ENCODE measurements at regions not wholly inside any gene's neighbourhood (a gene's known extent, or its start where the extent isn't known, plus 50 kb on each side); places are given as distances from the start of the nearest gene placed in this dataset.

DNA sequence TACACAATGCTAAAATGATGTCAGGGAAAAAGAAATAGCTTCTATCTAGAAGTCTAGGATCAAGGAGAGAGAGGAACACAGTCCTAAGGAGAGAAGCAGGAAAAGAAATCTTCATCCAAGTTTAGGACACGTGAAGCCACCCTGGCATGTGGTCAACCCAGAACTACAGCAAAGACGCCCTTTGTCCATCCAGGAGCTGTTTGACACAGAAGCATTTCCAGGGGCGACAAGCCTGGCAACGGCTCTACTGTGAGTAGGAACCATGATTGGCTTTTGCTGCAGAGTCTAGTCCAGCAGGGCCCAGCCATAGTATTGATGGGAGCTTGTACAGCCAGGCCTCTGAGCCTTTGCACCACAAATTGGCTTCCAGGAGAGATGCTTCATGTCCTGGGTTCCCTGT, 185.4 kb upstream of the RPL38 start:
- Mint-ChIP-seq H3K4me3 (no peak overlapping the region), H3K27me3 (peaks cover 7% of the 10 kb centered on the region), H3K4me1 (no peaks in the 10 kb centered on the region), H3K27ac (no peak overlapping the region), H3K36me3 (no peaks in the 10 kb centered on the region), H3K9me3 (no peaks in the 10 kb centered on the region)

DNA sequence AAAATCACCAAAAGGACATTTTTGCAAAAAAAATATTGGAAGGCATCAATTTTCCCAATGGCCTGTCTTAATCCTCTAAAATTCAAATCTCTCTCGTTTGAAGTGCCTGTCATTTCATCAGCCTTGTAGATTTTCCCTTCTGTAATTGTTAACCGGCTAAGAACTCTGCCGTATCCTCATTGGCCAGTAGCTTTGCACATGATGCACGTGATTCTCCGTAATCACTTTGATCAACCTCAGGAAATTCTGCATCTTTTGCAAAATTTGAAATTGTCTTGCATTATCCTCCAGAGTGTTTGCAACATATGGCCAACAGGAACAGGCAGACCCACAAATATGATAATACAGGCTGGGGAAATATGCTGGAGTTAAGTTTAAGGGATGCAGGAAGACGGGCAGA, 184.2 kb upstream of the RPL38 start:
- H3K27me3 Mint-ChIP-seq, result peaks cover 3% of the 10 kb centered on the region
- H3K4me3 Mint-ChIP-seq, result no peak overlapping the region
- H3K9me3 Mint-ChIP-seq, result no peaks in the 10 kb centered on the region
- H3K27ac Mint-ChIP-seq, result no peak overlapping the region
- no peaks in the 10 kb centered on the region for H3K4me1 Mint-ChIP-seq
- H3K36me3 Mint-ChIP-seq, result no peaks in the 10 kb centered on the region

DNA sequence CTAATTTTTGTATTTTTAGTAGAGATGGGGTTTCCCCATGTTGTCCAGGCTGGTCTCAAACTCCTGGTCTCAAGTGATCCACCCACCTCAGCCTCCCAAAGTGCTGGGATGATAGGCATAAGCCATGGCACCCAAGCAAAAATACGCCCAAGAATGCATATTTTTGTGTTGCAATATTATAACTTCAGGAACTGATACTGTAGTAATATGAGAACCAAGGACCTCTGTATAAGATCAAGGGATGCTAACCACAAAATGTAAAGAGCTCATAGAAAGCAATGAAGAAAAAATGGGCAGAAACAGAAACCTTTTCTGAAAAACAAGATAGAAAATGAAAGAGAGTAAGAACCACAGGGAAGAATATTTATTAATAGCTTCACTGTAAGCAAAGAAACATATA, 183.6 kb upstream of the RPL38 start:
- no peak overlapping the region for H3K27ac Mint-ChIP-seq
- H3K4me1 Mint-ChIP-seq, result no peaks in the 10 kb centered on the region
- H3K27me3 Mint-ChIP-seq, result no peaks in the 10 kb centered on the region
- no peaks in the 10 kb centered on the region for H3K9me3 Mint-ChIP-seq
- H3K36me3 Mint-ChIP-seq, result no peaks in the 10 kb centered on the region
- no peak overlapping the region for H3K4me3 Mint-ChIP-seq

DNA sequence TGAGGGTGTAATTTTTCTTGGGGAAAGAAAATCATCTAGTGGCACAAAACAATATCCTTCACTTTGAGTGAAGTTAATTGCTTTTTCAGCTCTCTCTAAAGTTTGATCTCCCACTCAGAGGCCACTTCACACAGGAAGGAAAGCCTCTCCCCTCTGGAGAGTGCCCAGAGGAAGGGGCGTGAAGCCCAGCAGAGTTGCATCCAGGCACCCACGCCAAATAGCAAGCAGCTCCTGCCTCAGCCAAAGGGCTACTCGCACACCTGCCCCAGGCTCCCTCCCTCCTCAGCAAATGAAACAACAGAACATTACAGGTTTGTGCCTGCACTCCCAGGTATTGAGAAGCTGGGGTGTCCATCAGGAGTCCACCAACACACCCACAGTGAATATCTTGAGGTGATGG, 183.0 kb upstream of the RPL38 start:
- no peak overlapping the region for H3K27ac Mint-ChIP-seq
- H3K36me3 Mint-ChIP-seq, result no peaks in the 10 kb centered on the region
- no peaks in the 10 kb centered on the region for H3K9me3 Mint-ChIP-seq
- no peaks in the 10 kb centered on the region for H3K27me3 Mint-ChIP-seq
- H3K4me3 Mint-ChIP-seq, result peak overlapping the region in 1 of 4 donors; percentile 47
- no peaks in the 10 kb centered on the region for H3K4me1 Mint-ChIP-seq

DNA sequence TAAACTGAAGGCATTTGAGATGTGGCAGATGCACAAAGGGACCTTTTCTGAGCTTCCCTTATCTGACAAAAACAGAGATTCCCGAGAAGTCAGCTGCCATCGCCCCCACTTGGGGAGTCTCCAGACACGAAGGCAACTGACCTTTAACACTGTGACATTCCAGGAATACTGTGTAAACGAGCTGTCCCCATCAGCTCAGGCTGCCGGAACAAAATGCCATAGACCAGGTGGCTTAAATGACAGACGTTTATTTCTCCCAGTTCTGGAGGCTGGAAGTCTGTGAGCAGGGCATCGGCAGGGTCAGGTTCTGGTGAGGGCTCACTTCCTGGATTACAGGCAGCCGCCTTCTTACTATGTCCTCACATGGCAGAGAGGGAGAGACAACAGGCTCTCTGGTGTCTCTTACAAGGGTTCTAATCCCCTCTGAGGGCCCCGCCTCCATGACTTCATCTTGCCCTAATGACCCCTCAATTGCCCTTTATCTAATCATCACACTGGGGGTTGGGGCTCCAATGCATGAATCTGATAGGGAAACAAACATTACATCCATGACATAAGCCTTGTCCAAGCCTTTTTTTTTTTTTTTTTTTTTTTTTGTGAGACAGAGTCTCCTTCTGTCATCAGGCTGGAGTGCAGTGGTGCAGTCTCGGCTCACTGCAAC, 178.5 kb upstream of the RPL38 start:
- Mint-ChIP-seq H3K4me1 (no peaks in the 10 kb centered on the region), H3K27me3 (peaks cover 3% of the 10 kb centered on the region), H3K27ac (no peak overlapping the region), H3K4me3 (no peak overlapping the region), H3K9me3 (no peaks in the 10 kb centered on the region), H3K36me3 (no peaks in the 10 kb centered on the region)

DNA sequence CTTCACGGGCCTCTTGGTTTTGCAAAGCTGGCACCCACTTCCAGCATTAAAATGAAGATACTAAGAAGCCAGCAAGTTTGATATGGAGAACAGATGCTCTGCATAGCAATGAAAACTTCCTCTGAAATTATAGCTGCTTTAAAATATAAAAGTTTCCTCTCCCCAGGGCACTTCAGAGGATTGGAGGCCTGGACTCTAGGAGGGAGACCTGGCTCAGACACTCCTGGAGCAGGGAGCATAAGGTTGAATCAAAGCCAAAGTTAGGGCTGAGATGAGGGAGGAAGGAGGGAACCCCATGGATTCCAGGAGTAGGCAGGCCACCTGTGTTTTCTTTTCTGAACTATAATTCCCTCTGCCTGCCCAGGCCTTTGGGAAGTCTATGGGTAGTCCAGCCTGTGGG, 176.0 kb upstream of the RPL38 start:
- Mint-ChIP-seq H3K4me3 (no peak overlapping the region), H3K27me3 (peaks cover 3% of the 10 kb centered on the region), H3K27ac (no peak overlapping the region), H3K36me3 (no peaks in the 10 kb centered on the region), H3K4me1 (no peaks in the 10 kb centered on the region), H3K9me3 (no peaks in the 10 kb centered on the region)

DNA sequence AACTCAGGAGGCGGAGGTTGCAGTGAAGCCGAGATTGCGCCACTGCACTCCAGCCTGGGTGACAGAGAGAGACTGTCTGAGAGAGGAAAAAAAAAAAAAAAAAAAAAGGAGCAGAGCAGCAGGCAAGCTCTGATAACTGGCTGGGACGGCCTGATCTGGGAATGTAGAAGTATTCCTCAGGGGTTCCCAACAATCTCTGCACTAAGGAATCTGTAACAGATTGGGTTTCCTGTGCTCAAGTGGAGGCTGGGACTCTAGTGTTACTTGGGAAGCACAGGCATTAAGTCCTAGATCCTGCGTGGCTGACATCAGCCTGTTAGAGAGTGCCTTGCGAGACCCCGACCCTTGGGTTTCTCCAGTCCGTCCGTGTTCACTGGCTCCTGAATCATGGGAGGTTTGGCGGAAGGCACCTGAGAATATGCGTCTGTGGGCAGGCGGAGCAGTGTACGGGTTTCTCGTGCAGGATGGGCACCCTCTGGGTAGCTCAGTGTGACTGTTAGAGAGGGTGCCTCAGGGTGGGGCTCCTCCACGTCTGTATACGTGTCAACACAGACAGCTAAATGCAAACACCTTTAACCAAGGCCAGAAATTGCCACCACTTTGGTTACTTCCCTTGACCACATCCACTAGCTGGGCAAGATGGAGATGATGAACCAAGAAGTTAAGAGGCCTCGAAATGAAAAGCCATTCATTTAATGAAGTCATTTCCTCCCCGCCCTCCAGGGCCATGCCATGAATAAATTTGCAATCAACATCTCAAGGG, 174.9 kb upstream of the RPL38 start:
- H3K4me1 Mint-ChIP-seq, result no peaks in the 10 kb centered on the region

DNA sequence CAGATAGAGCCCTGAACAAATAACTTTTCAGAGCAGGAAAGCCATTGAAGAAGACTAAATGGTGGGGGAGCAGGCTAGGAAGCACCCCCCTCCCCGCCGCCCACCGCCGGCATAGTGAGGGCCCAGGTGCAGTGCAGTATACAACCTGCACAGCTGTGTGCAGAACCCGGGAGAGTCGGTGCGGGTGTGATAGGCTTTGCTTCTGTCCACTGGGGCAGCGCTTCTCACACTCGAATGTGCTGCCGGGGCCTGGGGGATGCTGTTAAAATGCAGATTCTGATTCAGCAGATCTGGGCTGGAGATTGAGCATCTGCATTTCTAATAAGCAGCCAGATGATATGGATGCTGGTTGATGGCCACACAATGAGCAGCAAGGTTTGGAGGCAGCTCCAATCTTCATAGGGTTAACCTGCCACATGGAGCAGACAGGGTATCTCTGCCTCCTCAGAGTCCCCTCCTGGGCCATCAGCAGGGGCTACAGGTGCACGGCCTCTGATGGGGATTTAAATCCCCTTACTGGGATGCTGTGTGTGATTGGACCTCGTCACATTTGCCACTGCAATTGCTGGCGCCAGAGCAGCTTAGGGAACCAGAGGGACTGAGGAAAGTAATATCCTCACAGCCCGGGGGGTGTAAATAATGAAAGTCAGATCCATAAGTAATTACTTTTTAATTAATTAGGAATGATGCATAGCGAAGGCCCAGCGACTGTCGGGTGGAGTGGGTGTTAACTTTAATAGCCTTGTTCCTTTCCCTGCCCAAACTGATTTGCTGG, 172.0 kb upstream of the RPL38 start:
- Mint-ChIP-seq H3K27me3 (peaks cover 8% of the 10 kb centered on the region), H3K36me3 (no peaks in the 10 kb centered on the region), H3K9me3 (no peaks in the 10 kb centered on the region), H3K27ac (no peak overlapping the region), H3K4me1 (no peaks in the 10 kb centered on the region), H3K4me3 (no peak overlapping the region)

More for the DNA sequence above, 174.9 kb upstream of the RPL38 start:
- no peak overlapping the region for H3K27ac Mint-ChIP-seq
- H3K4me3 Mint-ChIP-seq, result no peak overlapping the region
- no peaks in the 10 kb centered on the region for H3K9me3 Mint-ChIP-seq
- H3K36me3 Mint-ChIP-seq, result no peaks in the 10 kb centered on the region
- H3K27me3 Mint-ChIP-seq, result peaks cover 3% of the 10 kb centered on the region

DNA sequence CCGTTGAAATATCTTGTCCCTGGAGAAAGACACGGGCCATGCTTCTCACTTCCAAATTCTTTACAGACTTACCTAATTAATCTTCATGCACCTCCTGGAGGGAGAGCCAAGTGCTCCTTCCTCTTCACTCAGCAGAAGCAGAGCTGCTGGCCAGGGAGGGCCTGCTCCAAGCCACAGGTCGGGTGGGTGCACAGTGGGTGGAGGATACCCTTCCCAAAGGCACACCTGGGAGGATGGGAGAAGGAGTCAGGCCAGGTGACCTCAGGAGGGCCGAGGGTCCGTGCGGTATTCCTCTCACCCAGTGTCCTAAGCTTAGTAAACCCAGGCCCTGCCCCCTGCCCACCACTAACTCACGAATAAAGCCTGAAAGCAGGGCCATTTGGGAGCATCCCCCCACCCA, 171.3 kb upstream of the RPL38 start:
- Mint-ChIP-seq H3K36me3 (no peaks in the 10 kb centered on the region), H3K27ac (no peak overlapping the region), H3K4me1 (no peaks in the 10 kb centered on the region), H3K27me3 (peaks cover 8% of the 10 kb centered on the region), H3K9me3 (no peaks in the 10 kb centered on the region), H3K4me3 (no peak overlapping the region)

DNA sequence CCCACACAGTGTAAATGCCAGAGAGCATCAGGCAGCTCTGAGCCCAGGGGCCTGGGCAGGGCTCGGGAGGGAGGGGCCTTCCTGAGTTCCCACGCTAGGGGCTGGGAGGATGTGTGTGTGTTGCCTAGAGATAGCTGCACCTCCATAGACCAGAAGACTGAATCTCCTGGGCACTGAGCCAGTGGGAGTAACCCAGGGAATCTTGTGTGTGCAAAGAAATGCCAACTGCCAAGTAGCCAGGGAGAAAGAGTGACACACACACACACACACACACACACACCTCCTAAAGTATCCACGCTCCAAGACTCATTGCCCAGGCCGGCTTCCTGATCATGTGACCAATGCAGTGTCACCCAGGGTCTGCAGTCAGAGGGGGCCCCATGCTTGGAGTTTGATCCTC, 166.2 kb upstream of the RPL38 start:
- Mint-ChIP-seq H3K36me3 (no peaks in the 10 kb centered on the region), H3K4me3 (no peak overlapping the region), H3K4me1 (no peaks in the 10 kb centered on the region), H3K27me3 (peaks cover 6% of the 10 kb centered on the region), H3K9me3 (no peaks in the 10 kb centered on the region), H3K27ac (no peak overlapping the region)

DNA sequence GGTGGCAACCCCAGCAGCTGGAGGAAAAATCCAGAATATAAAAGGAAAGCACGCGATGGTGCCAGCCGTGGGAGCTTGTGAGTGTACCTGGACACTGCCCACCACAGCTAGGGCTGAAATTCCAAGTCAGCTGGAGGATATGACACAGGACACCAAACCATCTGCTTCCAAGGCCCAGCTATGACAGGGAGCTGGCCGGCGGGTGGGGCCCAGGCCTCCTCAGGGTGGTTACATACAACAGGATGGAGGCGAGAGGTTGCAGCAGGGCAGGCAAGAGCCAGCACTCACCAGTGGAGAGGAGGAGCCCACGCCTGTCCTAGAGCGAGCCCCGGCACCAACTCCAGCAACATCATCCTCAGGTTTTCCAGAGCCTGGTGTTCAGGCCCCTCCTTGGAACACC, 163.2 kb upstream of the RPL38 start:
- H3K4me1 Mint-ChIP-seq, result no peaks in the 10 kb centered on the region
- no peak overlapping the region for H3K4me3 Mint-ChIP-seq
- H3K9me3 Mint-ChIP-seq, result no peaks in the 10 kb centered on the region
- H3K27ac Mint-ChIP-seq, result no peak overlapping the region
- no peaks in the 10 kb centered on the region for H3K36me3 Mint-ChIP-seq
- peaks cover 2% of the 10 kb centered on the region for H3K27me3 Mint-ChIP-seq

DNA sequence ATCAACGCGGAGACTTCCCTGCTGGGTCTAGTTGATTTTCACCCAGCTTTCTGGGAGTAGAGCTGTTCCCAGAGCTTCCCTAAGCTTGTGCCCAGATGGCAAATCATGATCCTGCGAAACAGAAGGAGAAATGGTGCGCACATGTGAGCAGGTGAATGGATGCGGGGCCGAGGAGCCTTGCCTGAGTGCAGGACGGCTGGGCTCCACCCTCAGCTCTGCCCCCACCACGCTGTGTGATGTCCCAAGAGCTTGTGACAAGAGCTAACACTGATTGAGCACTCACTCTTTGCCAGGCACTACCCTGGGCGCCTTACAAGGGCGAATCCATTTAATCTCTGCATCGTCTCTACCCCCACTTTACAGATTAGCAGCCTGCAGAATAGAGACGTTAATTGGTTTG, 162.7 kb upstream of the RPL38 start:
- Mint-ChIP-seq H3K36me3 (no peaks in the 10 kb centered on the region), H3K9me3 (no peaks in the 10 kb centered on the region), H3K4me1 (no peaks in the 10 kb centered on the region), H3K27ac (no peak overlapping the region), H3K27me3 (peaks cover 2% of the 10 kb centered on the region), H3K4me3 (no peak overlapping the region)

DNA sequence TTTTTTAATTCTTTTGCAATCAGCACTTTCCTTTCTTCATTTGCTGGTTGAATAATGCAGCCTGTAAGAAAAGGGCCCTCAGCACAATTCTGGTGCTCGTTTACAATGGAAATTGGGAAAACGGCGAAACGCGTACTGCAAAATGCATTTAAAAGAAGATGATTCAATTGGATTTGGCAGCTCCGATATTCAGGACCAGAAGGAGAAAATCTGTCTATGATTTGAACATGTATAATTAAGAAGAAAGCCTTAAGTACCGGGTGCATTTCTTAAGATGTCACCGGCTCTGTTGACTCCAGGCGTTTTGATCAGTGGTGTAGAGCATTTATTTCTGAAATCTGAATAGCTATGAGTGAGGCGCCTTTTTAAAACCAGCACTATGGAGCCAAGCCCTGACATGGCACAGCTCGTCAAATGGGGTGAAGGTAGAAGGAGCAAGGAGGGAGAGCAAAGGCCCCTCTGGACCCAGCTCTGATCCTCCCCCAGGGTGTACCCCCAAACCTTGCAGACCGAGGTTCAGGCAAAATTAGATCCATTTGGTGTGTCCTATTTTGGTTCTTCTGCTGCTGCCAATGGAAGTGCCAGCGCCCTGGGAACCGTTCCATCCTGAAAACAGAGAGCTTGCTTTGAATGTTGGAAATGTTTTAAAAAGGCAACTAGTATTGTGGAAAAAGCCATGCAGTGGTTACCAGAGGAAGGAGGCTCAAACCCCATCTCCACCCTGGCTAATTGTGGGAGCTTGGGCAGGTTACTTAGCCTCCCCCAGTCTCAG, 161.4 kb upstream of the RPL38 start:
- Mint-ChIP-seq H3K36me3 (no peaks in the 10 kb centered on the region), H3K27me3 (peaks cover 1% of the 10 kb centered on the region), H3K27ac (no peak overlapping the region), H3K4me1 (no peaks in the 10 kb centered on the region), H3K9me3 (no peaks in the 10 kb centered on the region), H3K4me3 (no peak overlapping the region)

DNA sequence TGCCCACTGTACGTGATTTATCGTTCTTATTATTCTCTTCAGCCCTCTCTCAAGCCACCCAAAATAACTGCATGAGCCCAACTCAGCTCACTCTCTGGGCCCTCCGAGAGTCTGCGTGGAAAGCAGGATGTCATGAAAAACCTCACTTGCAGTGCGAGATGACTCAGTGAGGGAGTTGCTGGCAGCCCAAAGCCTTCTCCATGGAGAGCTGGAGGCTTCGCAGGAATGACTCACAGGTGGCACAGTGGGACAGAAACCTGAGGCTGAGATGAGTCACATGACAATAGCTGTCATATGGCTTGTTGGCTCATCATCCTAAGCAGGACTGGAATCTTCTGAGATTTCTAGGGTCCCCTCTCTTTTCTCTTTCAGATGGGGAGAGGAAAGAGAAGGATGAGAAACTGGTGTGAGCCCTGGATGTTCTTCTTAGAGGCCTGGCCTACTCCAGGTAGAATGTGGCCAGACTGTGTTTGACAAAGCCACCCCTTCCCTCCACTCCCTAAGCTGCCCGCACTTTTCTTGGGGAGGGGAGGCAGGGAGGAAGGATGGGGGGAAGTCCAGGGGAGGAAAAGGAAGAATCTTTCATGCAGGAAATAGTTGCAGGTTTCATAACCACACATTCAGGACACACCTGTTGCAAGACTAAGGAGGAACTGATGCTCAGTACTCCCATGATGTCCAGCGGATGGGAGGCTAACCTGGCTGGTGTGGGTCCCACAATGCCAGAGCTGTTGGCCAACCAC, 160.6 kb upstream of the RPL38 start:
- no peak overlapping the region for H3K27ac Mint-ChIP-seq
- no peak overlapping the region for H3K4me3 Mint-ChIP-seq
- H3K9me3 Mint-ChIP-seq, result no peaks in the 10 kb centered on the region
- H3K36me3 Mint-ChIP-seq, result no peaks in the 10 kb centered on the region
- H3K4me1 Mint-ChIP-seq, result no peaks in the 10 kb centered on the region
- H3K27me3 Mint-ChIP-seq, result peaks cover 4% of the 10 kb centered on the region
